Esophagus squamous epithelium (tissue), 4 donors: ENCODE measurements at regions not wholly inside any gene's neighbourhood (a gene's known extent, or its start where the extent isn't known, plus 50 kb on each side); places are given as distances from the start of the nearest gene placed in this dataset.

Experiments
- POLR2A ChIP-seq, 4 donors: fragments of 450-650 bp; IDR thresholded peaks; one replicate each; pipeline ENCODE4 v1.6.1; 2017; ENCODE audit warnings: antibody characterized with exemption in 4 of 4, mild to moderate bottlenecking in 4 of 4, moderate library complexity in 3 of 4
- TF ChIP-seq, protein P1 (sequence below), 6 experiments: fragments of 450-650 bp in 4 of 6; fragments of 200-600 bp in 2 of 6; sonication (generic) in 2 of 6; IDR thresholded peaks; one replicate each; pipeline ENCODE4 v1.5.1; 2016 to 2019; ENCODE audit warnings: antibody characterized with exemption in 6 of 6, mild to moderate bottlenecking in 4 of 6, moderate library complexity in 4 of 6

DNA sequence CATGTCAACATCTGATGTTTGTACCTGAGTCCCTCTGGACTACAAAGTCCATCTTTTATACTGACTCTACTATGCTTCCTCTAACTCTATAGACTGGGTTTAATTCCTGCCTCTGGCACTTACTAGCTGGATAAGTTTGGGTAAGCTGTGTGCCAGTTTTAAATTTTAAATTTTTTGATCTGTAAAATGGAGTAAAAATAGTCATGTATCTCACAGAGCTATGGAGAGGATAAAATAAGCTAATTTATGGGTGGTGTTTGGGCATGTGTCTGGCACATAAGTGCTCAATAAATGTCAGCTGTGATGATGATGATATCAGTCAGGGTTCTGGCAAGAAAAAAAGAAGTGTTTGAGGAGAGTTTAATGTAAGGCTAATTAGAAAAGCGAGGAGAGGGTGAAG is 139.2 kb upstream of the C1orf21 start:
- TF ChIP-seq, protein P1, sequence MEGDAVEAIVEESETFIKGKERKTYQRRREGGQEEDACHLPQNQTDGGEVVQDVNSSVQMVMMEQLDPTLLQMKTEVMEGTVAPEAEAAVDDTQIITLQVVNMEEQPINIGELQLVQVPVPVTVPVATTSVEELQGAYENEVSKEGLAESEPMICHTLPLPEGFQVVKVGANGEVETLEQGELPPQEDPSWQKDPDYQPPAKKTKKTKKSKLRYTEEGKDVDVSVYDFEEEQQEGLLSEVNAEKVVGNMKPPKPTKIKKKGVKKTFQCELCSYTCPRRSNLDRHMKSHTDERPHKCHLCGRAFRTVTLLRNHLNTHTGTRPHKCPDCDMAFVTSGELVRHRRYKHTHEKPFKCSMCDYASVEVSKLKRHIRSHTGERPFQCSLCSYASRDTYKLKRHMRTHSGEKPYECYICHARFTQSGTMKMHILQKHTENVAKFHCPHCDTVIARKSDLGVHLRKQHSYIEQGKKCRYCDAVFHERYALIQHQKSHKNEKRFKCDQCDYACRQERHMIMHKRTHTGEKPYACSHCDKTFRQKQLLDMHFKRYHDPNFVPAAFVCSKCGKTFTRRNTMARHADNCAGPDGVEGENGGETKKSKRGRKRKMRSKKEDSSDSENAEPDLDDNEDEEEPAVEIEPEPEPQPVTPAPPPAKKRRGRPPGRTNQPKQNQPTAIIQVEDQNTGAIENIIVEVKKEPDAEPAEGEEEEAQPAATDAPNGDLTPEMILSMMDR (IDR thresholded peaks at IDR 0.05): no peak
- TF ChIP-seq POLR2A (IDR thresholded peaks at IDR 0.05): no peak
